HTR-8/SVneo (cell line): ENCODE measurements at regions not wholly inside any gene's neighbourhood (a gene's known extent, or its start where the extent isn't known, plus 50 kb on each side); places are given as distances from the start of the nearest gene placed in this dataset.
A peak's percentile ranks its signal among the peaks of the same experiment; 100 is the strongest.

Experiments
- DNase-seq: peaks from one replicate; pipeline ENCODE4 v3.0.0; 2011; ENCODE audit warnings: low spot score, mixed read lengths; ENCODE audit not compliant: insufficient read length
- FAIRE-seq: peaks from 2 replicates; lab custom pipeline; 2011; peaks lifted over from hg19 to GRCh38; lab: Jason Lieb, UNC

DNA sequence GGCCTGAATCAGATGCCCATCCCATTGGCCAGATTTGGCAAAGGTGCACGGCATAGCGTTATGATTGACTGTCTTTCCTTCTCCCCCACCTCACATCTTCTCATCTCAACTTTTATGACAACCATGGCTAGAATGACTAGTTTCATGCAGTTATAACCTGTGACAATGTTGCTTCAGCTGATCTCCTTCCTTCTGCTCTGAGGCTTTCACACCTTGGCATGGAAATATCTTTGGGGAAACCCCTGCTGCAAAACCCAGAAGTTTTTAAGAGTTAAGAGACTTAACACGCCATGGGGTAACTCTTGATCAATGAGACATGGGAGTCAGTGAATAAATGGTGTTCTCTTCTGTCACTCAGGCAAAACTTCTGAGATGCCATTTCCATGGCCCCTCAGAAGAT is 290.7 kb upstream of the MDFIC2 start:
- FAIRE-seq (no peak), DNase-seq (no peak)

DNA sequence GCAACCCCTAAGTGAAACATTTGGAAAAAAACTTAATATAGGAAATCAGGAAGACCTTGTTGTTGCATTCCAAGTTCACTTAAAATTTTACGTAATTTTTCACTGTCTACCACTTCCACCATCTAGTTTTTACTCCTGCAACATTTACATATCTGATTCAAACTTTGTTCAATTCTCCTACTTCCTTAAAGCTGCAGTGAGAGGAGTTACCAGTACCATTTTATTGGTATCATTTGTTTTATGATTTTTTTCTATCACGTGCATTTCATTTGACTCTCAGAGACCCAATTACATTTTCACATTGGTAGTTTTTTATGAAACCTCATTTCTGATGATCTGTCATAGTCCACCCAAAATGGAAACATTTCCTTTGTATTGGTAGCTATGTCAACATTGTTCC is 284.9 kb upstream of the MDFIC2 start:
- FAIRE-seq (no peak), DNase-seq (no peak)

DNA sequence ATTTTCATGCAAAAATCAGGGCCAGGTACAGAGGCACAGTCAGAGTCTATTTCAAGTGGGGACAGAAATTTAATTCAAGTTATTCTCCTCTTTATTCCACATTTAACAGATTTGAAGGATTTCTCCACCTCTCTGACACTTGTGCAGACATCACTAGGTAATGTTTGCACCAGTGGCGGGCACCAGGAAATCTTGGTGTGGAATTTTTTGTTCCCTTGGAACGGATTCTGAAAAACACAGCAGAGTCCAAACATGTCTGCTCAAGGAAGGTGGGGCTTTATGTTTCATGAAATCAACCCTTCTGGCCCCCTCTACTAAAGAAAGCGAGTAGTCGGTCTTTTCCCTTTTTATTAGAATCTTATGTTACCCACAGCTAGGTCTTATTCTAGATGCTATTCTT is 271.2 kb upstream of the MDFIC2 start:
- FAIRE-seq (no peak), DNase-seq (no peak)

DNA sequence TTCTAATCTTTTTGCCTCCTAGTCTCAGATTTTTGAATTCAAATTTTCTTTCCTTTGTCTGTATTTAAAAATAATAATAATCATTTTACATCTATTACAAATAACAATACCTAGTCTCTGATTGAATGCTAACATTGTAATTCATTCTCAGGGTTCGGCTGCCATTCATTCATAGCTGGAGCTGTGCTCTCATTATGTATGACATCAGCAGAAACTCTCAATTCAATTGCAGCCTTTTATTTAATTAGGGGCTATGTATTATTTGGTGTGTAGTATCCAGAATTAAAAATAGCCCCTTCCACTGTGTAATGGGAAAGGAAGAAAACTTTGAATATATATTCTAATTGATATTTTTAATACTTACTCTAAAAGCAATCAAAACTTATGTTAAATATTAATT is 270.4 kb upstream of the MDFIC2 start:
- DNase-seq (no peak), FAIRE-seq (no peak)

DNA sequence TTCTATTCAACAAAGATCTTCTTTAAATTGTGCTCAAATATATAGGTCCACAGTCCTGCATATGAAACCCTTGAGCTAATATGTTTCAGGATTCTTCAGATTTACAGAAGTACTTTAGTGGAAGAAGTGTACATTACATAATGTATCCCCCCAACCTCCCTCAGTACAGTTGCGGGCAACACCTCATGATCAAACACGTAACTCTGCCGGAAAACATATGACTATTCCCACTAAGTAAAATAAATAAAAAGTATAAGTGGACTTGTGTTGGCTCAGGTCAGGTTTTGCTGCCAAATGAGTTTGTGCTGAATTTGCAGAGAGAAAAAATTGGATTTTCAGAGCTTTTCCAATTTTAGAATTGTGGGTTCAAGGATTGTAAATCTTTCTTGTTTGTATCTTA is 267.6 kb upstream of the MDFIC2 start:
- FAIRE-seq: no peak
- no peak for DNase-seq

DNA sequence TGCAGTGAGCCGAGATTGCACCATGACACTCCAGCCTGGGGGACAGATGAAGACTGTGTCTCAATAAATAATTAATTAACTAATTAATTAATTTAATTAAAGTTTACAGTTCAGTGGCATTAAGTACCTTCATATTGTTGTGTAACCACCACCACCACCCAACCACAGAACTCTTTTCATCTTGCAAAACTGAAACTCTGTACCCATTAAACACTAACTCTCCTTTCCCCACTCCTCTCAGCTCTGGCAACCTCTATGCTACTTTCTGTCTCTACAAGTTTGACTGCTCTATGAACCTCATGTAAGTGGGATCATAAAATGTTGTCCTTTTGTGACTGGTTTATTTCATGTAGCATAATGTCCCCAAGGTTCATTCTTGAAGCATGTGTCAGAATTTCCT is 259.3 kb upstream of the MDFIC2 start:
- FAIRE-seq (no peak), DNase-seq (no peak)

DNA sequence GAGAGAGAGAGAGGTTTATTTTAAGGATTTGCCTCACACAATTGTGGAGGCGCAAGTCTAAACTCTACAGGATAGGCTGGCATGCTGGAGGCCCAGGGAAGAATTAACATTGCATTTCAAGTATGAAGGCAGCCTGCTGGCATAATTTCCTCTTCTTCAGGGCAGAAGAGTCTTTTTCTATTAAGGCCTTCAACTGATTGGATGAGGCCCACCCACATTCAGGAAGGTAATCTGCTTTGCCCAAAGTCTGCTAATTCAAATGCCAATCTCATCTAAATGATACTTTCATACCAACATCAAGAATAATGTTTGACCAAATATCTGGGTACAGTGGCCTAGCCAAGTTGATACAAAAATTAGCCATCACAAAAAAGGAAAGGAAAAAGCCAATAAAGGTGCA is 258.1 kb upstream of the MDFIC2 start:
- FAIRE-seq (no peak), DNase-seq (no peak)

DNA sequence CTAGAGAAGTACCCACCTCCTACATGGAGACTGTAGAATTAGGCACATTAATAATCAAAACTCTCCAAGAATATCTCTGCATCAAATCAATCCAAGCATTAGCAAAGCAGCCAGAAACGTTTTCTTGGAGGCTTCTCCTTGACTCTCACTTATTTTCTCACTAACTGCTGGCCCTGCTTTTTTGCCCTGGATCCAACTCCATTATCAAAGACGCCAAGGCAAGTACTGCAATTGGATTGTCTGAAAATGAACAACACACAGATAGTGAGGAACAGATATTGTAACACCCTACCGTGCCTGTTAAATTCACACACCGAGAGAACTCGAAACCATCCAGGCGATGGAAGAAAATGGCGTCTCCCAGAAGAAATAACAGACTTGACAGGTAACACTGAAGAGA is 256.2 kb upstream of the MDFIC2 start:
- no peak for FAIRE-seq
- no peak for DNase-seq

DNA sequence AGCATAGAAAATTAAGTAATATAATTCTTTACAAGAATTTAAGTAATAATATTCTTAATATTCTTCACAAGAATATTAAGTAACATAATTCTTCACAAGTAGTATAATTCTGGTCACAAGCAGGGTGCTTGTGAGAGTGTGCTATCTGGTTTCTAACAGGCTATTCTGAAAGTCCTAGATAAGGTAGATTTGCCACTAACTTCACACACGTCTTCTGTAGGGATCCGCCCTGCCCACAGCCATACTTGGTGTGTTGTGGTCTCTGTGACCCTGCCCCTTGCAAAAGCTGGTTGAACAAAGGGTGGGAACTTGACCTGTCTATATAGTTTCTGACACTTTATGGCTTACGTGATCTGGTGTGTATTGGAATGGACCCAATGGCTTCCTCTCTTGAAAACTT is 253.4 kb upstream of the MDFIC2 start:
- no peak for DNase-seq

DNA sequence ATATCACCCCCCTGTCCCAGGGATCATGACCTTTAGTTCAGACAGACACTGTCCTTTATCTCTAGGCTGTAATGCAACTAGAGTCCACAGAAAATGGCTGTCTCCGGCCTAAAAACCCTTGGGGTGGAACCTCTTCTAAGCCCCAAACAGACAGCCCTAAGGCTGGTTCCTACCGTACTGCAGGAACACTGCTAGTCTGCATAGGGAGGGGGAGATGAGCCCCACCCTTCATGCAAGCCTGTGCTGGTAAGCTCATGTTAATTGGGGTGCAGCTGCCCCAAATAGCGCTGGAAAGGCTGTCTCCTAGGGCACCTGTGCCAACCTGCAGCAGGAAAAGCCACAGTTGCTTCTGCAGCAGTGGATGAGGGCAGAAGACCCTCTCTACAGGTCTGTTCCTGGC is 252.1 kb upstream of the MDFIC2 start:
- DNase-seq (no peak), FAIRE-seq (no peak)

More for the DNA sequence above, 253.4 kb upstream of the MDFIC2 start:
- no peak for FAIRE-seq

DNA sequence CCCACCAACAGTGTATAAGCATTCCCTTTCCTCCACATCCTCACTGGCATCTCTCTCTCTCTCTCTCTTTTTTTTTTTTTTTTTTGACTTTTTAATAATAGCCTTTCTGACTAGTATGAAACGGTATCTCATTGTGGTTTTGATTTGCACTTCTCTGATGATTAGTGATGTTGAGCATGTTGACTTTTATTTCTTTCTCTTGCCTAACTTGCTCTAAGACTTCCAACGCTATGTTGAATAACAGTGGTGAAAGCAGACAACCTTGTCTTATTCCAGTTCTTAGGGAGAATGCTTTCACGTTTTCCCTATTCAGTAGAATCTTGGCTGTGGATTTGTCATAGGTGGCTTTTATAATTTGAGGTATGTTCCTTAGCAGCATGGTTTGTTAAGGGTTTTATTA is 249.4 kb upstream of the MDFIC2 start:
- DNase-seq (no peak), FAIRE-seq (no peak)

DNA sequence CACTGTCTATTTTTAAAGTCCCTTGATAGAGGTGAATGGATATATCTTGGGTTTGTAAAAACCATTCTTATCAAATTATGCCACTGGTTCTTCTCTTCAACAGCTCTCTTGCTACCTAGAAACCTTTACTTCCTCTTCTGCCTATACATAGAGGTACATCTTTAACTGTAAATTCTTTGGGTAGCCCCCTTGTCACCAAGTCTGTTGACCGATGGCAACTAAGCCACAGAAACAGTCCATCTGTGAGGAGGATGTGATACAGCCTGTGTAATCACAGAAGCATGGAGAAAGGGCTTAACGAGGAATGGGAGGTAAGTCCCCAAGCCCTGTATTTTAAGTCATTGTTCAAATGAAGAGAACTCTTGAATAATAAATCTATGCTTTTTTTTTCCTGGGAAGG is 246.5 kb upstream of the MDFIC2 start:
- FAIRE-seq (no peak), DNase-seq (no peak)

DNA sequence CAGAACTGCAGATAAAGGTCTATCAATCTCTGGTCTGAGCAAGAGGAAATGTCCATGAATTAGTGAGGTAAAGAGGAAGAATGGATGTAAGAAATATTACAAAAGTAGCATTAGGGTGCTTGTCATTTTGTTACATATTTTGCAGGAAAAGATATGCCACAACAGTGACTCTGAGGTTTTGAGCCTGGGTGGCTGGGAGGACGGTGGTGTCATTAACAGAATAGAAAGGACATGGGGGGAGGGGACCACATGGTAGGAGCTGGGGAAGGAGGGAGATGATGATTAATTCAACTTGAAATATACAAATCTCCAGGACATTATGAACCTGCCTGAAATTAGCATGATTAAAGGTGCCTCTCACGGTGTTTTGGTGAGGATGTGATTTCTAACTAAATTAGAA is 245.5 kb upstream of the MDFIC2 start:
- FAIRE-seq: no peak

DNA sequence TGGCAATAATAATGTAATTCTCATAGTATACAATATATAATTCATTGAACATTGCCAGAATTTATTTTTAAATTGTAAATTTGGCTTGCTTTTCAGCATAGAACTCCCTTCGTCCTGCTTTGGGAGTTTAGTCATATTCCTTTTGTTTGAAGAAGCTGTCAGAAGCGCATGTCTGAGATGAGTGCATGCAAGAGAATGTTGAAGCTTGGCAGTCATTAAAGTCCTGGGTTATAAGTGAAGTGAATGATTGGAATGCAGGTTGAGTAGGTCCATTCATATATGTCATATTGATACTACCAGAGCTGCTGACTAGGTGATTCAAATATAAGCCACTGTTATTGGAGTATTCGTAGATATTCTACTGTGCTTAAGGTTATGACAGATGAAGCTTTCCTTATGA is 243.6 kb upstream of the MDFIC2 start:
- no peak for DNase-seq
- FAIRE-seq: no peak

More for the DNA sequence above, 245.5 kb upstream of the MDFIC2 start:
- no peak for DNase-seq

DNA sequence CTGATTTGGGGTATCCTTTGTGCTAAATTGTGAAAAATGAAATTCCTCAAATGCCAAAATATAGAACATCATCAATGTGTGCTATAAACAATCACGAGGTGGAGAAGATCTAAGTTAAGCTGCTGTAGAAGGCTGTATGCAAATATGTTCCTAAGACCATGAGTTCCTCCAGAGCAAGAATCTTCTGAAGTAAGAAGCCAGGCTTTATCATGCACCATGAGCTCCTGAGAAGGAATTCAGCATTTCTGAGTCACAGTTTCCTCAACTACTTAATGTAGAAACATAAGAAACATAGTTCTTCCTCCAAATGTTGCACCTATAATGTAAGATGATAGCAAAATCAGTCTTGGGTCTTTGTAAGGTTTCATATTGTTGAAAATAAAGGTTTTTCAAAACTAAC is 241.7 kb upstream of the MDFIC2 start:
- DNase-seq (no peak), FAIRE-seq (no peak)

DNA sequence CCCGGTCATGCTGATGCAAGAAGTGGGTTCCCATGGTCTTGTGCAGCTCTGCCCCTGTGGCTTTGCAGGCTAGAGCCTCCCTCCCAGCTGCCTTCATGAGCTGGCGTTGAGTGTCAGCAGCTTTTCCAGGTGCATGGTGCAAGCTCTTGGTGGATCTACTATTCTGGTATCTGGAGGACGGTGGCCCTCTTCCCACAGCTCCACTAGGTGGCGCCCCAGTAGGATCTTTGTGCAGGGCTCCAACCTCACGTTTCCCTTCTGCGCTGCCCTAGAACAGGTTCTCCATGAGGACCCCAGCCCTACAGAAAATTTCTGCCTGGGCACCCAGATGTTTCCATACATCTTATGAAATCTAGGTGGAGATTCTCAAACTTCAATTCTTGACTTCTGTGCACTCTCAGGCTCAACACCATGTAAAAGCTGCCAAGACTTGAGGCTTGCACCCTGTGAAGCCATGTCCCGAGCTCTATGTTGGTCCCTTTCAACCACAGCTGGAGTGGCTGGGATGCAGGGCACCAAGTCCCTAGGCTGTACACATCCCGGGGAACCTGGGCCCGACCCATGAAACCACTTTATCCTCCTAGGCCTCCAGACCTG is 238.4 kb upstream of the MDFIC2 start:
- FAIRE-seq: no peak

DNA sequence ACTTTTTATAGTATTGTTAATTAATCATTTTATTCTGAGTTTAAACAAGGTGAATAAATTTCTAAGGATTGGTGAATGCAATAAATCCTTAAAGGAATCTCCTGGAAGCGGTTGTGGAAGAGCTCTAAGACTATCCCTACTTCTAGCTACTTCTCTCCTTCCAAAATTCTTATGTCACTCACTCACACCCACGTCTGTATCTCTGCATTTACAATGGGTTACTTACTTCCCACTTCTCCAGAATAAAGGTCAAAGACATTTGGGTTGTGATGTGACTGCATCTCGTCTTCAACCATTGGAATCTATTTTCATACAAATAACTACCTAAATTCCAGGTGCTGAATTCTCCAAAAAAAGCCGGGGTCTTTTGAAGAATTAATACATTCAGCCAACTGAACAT is 234.2 kb upstream of the MDFIC2 start:
- FAIRE-seq (no peak), DNase-seq (no peak)

More for the DNA sequence above, 238.4 kb upstream of the MDFIC2 start:
- no peak for DNase-seq

DNA sequence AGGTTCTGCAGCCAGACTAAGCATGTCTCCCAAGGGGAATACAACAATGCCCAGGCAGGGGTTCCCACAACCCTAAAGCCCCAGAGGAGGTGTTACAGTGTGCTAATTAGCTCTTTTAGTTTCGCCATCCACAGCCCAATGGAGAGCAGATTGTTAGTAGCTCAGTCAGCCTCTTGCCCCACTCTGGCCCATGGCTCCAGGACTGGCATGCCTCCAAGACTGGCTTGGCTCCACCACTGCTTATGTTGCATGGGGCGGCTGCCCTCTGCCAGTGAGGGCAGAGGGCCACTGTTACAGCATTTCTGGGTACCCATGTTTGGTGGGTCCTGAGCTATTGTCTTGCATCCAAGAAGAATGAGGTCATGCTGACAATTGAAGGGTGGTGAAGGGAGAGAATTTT is 231.1 kb upstream of the MDFIC2 start:
- FAIRE-seq: no peak
- DNase-seq: no peak

DNA sequence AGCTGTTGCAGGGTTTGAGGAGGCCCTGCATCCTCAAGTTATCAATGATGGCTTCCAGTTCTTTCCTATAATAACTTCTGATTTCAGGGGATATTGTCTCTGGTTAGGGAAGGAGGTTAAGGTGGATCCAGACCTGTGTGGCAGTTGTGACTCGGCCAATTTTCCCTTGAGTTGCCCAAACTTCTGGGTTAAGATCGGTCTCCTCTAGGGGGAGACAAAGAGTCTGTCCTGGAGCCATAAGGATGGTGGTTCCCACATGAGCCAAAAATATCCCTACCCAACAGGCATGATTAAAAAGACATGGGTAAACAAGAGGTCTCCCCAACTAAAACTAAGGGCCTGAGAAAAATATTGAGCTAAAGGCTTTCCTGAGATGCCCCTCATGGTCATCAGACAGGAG is 227.5 kb upstream of the MDFIC2 start:
- FAIRE-seq (no peak), DNase-seq (no peak)

DNA sequence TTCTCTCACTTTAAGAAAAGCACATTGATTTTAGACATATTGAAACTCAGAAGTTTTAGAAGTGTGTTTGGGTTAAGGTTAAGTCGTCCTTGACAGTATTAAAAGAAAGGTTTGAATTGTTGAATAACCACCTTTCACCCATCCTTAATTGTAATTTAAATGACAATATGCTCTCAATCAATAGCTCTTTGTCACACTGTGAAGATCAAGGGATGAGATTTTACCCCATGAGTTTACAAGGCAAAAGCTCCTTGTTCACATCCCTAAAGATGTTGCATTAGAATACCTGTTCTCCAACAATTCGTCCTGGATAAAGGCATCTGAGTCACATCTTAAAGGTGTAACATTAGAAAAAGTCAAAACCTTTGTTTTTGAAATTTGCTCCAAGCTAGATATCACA is 220.4 kb upstream of the MDFIC2 start:
- FAIRE-seq: no peak

DNA sequence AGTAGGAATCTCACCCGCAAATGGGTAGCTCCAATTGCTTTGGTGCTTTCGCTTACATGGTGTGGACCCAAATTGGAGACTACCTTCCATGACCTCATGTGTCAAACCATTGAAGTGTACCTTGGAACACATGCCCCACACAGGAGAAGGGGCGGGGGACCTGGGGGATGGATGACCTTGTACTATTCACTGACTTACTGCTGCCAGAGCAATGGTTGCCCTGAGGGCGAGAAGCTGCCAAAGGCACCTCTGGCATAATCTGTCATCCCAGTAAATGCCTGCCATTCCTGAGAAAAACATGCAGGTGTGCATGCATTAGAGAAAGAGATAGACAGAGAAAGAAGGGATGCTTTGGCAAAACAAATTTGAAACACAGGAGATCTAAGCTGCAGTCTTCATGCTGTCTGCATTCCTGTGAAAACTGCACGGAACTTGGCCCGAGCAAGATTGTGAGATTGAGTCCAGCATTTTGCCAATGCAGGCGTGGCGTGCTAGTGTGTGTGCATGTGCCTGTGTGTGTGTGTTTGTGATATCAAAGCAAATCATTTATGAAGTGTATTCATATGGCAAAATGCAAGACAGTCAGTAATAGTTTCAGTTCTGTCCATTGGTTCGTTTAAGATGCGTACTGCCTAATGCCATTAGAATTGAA is 219.5 kb upstream of the MDFIC2 start:
- no peak for DNase-seq
- FAIRE-seq: no peak

More for the DNA sequence above, 220.4 kb upstream of the MDFIC2 start:
- no peak for DNase-seq

DNA sequence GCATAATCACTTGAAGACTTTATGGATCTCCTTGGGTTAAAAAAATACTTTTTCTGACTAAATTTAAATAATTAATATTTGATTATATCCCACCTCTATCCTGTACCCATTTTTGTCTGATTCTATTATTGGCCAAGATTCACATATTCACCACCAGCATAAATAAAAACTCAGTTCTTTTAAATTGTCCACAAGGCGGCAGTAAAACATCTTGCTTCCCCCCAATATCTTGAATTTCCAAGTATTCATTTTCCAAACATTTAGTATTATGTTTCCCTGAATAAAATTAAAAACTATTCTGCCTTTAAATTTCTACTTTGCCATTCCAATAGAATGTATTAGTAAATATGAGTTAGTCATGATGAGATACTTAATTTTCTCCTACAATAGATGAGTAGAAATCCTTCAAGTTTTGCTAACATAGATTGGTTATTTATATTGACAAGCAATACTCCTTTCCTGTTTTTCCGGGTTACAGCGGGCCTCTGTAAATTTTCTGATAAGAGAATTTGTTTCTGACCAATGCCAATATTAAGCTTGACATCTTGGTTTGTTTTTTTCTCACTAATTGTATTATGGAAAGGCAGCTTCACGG is 218.7 kb upstream of the MDFIC2 start:
- FAIRE-seq (no peak), DNase-seq (peak; percentile 14)
